AG09319 (cell line): ENCODE measurements at regions not wholly inside any gene's neighbourhood (a gene's known extent, or its start where the extent isn't known, plus 50 kb on each side); places are given as distances from the start of the nearest gene placed in this dataset.
"Not testable (repeated sequence)": the region's sequence is repeated elsewhere in the genome, so short reads cannot be mapped to it uniquely, and the experiment has no call there.

ENCODE experiments used
- DNase-seq: peaks from one replicate; pipeline ENCODE4 v3.0.0-alpha.2; 2010; ENCODE audit warnings: low read depth; ENCODE audit errors: extremely low read depth
- CTCF ChIP-seq: IDR thresholded peaks from 2 replicates; pipeline ENCODE4 v1.5.1; 2011; ENCODE audit warnings: low read depth, mild to moderate bottlenecking, inconsistent platforms, low read length, moderate library complexity

DNA sequence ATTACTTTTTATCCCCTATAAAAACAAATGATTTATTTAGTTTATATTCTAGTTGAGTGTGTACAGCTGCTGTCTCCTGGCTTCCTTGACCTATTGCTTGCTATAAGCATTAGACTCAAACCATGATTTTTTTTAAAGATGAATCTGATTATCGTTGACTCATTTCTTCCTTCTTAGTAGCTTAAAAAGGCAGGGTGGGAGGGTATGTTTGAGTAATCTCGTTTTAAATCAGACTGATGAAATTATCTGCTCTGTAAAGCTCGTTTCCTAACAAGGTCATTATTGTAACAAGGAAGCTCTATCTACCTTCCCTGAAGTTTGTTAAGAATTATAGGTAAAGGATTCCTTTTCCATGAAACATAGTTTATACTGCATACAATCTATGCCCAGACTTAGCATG is 276.3 kb upstream of the KCND2 start:
- TF ChIP-seq CTCF: no peak
- no peak for DNase-seq

DNA sequence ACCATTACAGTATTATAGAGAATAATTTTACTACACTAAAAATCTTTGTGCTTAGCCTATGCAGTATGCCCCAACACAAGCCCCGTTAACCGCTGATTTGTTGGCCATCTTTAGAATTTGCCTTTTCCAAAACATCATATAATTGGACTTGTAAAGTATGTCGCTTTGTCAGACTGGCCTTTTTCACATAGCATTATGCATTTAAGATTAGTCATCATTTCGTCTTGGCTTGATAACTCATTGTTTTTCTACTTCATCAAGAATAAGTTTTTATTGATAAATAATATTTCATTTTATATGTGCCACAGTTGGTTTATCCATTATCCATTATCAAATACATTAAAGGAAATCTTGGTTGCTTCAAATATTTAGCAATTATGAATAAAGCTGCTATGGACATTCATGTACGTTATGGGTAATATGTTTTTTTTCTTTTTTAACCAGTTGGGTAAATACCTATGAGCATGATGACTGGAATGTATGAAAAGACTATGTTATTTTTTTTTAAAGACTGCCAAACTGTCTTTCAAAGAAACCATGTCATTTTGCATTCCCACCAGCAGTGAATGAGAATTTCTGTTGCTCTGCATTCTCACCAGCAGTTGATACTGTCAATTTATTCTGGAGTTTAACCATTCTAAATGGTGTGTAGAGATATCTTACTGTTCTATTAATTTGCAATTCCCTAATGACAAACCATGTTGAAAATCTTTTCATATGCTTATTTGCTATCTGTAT is 273.1 kb upstream of the KCND2 start:
- DNase-seq: no peak
- no peak for TF ChIP-seq CTCF

DNA sequence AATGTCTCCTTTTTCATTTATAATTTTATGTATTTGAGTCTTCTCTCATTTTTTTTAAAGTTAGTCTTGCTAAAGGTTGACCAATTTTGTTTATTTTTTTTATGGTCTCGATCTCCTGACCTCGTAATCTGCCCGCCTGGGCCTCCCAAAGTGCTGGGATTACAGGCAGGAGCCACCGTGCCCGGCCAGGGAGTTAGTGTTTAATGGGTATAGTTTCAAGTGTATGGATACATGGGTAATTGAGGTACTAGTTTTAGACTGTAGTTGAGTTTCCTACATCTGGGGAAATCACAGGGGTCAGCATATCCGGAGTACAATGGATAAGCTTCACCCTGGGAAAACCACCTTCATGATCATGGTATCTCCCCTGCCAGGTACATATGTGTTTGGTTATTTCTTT is 267.3 kb upstream of the KCND2 start:
- no peak for TF ChIP-seq CTCF
- no peak for DNase-seq

- DNase-seq: not testable (repeated sequence)
Observed at GRCh38 chr7:120014301-120014700, 258.7 kb upstream of the KCND2 start.

DNA sequence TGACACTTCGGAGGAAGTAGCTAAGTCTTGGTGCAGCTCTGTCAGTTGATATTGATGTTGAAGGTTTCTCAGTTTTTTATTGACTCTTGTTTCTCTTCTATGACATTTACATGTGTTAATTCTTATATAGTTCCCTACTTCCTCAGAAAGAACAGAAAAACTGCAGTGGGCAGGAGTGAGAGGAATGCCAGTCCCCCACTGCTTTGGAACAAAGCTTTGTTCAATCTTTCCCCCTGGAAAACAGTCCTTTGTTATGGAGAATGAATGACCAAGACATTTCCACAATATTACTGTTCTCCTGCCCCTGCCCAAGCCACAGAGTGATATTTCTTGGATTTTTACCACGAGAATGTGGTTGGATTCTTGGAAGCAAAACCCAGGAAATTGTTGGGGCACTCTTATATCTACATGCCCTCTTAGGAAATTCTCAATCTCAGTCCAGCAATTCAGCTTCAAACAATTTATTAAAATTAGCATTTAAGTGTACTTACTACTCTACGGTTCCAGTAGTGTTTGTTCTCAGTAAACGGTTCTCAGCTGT is 258.0 kb upstream of the KCND2 start:
- TF ChIP-seq CTCF: no peak
- no peak for DNase-seq

GRCh38 chr7:120021085-120021484 is 251.9 kb upstream of the KCND2 start:
- no peak for DNase-seq
- TF ChIP-seq CTCF: no peak

DNA sequence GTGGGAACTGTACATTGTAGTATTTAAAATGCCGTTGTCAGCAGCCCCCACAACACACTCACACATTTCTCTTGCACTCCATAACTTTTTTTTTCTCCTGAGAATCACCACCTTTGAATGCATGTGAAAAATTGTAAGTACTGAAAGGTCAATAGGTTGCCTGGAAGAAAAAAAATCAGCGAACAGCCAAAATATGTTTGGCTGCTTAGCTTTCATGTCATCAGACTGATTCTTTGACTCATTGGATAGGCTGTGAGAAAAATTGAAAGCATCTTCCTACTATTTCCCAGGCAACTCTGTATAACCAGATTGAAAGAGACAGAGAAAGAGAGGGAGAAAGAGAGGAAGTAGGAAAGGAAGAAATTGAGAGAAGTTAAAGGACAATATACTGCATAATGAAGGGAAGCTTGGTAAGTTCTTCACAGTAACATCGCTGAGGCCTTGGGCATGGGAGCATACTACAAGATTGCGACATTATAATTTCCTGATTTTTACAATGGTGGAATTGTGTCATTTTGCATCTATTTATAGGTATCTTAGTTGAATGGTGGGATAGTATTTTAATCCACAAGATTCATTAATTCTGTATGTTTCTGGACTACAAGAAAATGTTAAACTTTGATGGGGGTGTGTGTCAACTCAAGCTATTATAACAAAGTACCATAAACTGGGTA is 249.3 kb upstream of the KCND2 start:
- DNase-seq: no peak
- TF ChIP-seq CTCF: no peak
